Epithelial cell of esophagus (primary cell): ENCODE measurements at regions not wholly inside any gene's neighbourhood (a gene's known extent, or its start where the extent isn't known, plus 50 kb on each side); places are given as distances from the start of the nearest gene placed in this dataset.
A peak's percentile ranks its signal among the peaks of the same experiment; 100 is the strongest.

ENCODE experiments used
- DNase-seq: peaks from one replicate; pipeline ENCODE4 v3.0.0; 2010; ENCODE audit warnings: low read depth
- H3K4me3 ChIP-seq: 2 replicates; pipeline ENCODE4 v1.5.1; 2011; ENCODE audit warnings: mild to moderate bottlenecking, low read length, control low read depth
- CTCF ChIP-seq: IDR thresholded peaks from 2 replicates; pipeline ENCODE4 v1.5.1; 2011; ENCODE audit warnings: low read depth, mild to moderate bottlenecking, low read length, control low read depth, inconsistent platforms; ENCODE audit not compliant: insufficient read depth; ENCODE audit errors: missing control alignments

- TF ChIP-seq CTCF, result no peak
- DNase-seq, result no peak
- no peak overlapping the region for H3K4me3 ChIP-seq
Observed at GRCh38 chr7:142537760-142538159, 211.5 kb upstream of the PRSS1 start.

- peak; percentile 97 for TF ChIP-seq CTCF
- H3K4me3 ChIP-seq, result no peak overlapping the region
- peak; percentile 83 for DNase-seq
Observed at GRCh38 chr7:142535123-142535779, 214.0 kb upstream of the PRSS1 start.

- no peak for DNase-seq
- no peak for TF ChIP-seq CTCF
- H3K4me3 ChIP-seq, result no peak overlapping the region
Observed at GRCh38 chr7:142534726-142535122, 214.5 kb upstream of the PRSS1 start.

GRCh38 chr7:142533920-142534319 lies 215.4 kb upstream of the PRSS1 start:
- H3K4me3 ChIP-seq, result no peak overlapping the region
- no peak for TF ChIP-seq CTCF
- DNase-seq, result no peak

GRCh38 chr7:142529591-142529990 lies 219.7 kb upstream of the PRSS1 start:
- TF ChIP-seq CTCF, result no peak
- DNase-seq, result no peak
- H3K4me3 ChIP-seq, result no peak overlapping the region

- TF ChIP-seq CTCF, result no peak
- no peak for DNase-seq
- no peak overlapping the region for H3K4me3 ChIP-seq
Observed at GRCh38 chr7:142528608-142529408, 220.5 kb upstream of the PRSS1 start.
